ENCODE measurements at regions not wholly inside any gene's neighbourhood (a gene's known extent, or its start where the extent isn't known, plus 50 kb on each side); places are given as distances from the start of the nearest gene placed in this dataset.

GRCh38 chr2:83959266-83959665, 499.8 kb downstream of the SUCLG1 start:
- no peak for DNase-seq (ENCODE audit: low spot score)

GRCh38 chr2:83956991-83957390, 502.1 kb downstream of the SUCLG1 start:
- Histone ChIP-seq H4K20me1 (ENCODE audit: insufficient read depth, poor library complexity, severe bottlenecking) (no peaks in the 10 kb centered on the region), H2AFZ (no peak overlapping the region), H3K9me3 (ENCODE audit: low read depth) (no peaks in the 10 kb centered on the region), H3K27ac (no peak overlapping the region), H3K4me3 (no peak overlapping the region), H3K4me2 (no peak overlapping the region), H3K79me2 (no peaks in the 10 kb centered on the region), H3K4me1 (ENCODE audit: insufficient read depth) (no peaks in the 10 kb centered on the region), H3K9me2 (replicated peaks; ENCODE audit: insufficient read depth) (no peaks in the 10 kb centered on the region), H3K36me3 (replicated peaks; ENCODE audit: insufficient read depth, low read depth) (no peaks in the 10 kb centered on the region), H3K27me3 (no peaks in the 10 kb centered on the region)
- DNase-seq (ENCODE audit: low spot score): no peak
- WGBS (ENCODE audit: low lambda C conversion rate, missing lambda C conversion rate): 81% methylated on average over 4 of the region's 4 CpGs
- TF ChIP-seq, protein P1, sequence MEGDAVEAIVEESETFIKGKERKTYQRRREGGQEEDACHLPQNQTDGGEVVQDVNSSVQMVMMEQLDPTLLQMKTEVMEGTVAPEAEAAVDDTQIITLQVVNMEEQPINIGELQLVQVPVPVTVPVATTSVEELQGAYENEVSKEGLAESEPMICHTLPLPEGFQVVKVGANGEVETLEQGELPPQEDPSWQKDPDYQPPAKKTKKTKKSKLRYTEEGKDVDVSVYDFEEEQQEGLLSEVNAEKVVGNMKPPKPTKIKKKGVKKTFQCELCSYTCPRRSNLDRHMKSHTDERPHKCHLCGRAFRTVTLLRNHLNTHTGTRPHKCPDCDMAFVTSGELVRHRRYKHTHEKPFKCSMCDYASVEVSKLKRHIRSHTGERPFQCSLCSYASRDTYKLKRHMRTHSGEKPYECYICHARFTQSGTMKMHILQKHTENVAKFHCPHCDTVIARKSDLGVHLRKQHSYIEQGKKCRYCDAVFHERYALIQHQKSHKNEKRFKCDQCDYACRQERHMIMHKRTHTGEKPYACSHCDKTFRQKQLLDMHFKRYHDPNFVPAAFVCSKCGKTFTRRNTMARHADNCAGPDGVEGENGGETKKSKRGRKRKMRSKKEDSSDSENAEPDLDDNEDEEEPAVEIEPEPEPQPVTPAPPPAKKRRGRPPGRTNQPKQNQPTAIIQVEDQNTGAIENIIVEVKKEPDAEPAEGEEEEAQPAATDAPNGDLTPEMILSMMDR (IDR thresholded peaks at IDR 0.05; ENCODE audit: poor library complexity): no peak
- TF ChIP-seq EZH2 (IDR thresholded peaks at IDR 0.05; ENCODE audit: borderline replicate concordance): no peak
- no peak for TF ChIP-seq EZH2phosphoT487 (IDR thresholded peaks at IDR 0.05; ENCODE audit: low read depth, severe bottlenecking, unreplicated experiment)

More at GRCh38 chr2:83959266-83959665, 499.8 kb downstream of the SUCLG1 start:
- Histone ChIP-seq H3K4me2 (no peak overlapping the region), H3K4me1 (ENCODE audit: insufficient read depth) (no peaks in the 10 kb centered on the region), H3K79me2 (no peaks in the 10 kb centered on the region), H3K27me3 (no peaks in the 10 kb centered on the region), H3K36me3 (replicated peaks; ENCODE audit: insufficient read depth, low read depth) (no peaks in the 10 kb centered on the region), H4K20me1 (ENCODE audit: insufficient read depth, poor library complexity, severe bottlenecking) (no peaks in the 10 kb centered on the region), H3K9me3 (ENCODE audit: low read depth) (no peaks in the 10 kb centered on the region), H3K9me2 (replicated peaks; ENCODE audit: insufficient read depth) (no peaks in the 10 kb centered on the region), H3K4me3 (no peak overlapping the region), H3K27ac (no peak overlapping the region), H2AFZ (no peak overlapping the region)
- 97% methylated on average over 2 of the region's 2 CpGs for WGBS (ENCODE audit: low lambda C conversion rate, missing lambda C conversion rate)
- TF ChIP-seq, protein P1 (IDR thresholded peaks at IDR 0.05; ENCODE audit: poor library complexity): no peak
- no peak for TF ChIP-seq EZH2phosphoT487 (IDR thresholded peaks at IDR 0.05; ENCODE audit: low read depth, severe bottlenecking, unreplicated experiment)
- no peak for TF ChIP-seq EZH2 (IDR thresholded peaks at IDR 0.05; ENCODE audit: borderline replicate concordance)

DNA sequence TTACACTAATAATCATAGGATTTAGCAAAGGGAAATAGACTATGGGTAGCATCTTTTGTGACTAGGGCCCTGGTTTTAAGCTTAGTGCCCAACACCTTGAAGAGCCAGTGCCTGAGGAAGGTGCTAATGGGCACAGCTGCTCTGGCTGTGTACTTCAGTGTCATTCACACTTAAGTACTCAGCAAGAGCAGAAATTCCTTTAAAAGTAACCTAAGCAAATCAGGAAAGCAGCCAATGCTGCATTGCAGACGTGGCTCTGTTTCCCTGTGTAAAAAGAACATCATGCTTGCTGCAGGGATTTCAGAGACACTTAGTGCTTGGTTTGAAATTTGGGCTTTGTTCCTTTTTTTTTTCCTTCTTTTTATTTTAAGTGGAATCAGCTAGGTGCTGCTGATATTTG, 505.4 kb downstream of the SUCLG1 start:
- no peaks in the 10 kb centered on the region for H3K27me3 ChIP-seq
- DNase-seq (ENCODE audit: low spot score): no peak
- H3K9me3 ChIP-seq (ENCODE audit: low read depth): no peaks in the 10 kb centered on the region
- H2AFZ ChIP-seq: no peak overlapping the region
- 50% methylated on average over 1 of the region's 1 CpG for WGBS (ENCODE audit: low lambda C conversion rate, missing lambda C conversion rate)
- H3K36me3 ChIP-seq (replicated peaks; ENCODE audit: insufficient read depth, low read depth): no peaks in the 10 kb centered on the region
- H3K4me1 ChIP-seq (ENCODE audit: insufficient read depth): no peaks in the 10 kb centered on the region
- TF ChIP-seq EZH2phosphoT487 (IDR thresholded peaks at IDR 0.05; ENCODE audit: low read depth, severe bottlenecking, unreplicated experiment) (no peak), EZH2 (IDR thresholded peaks at IDR 0.05; ENCODE audit: borderline replicate concordance) (no peak)
- TF ChIP-seq, protein P1 (IDR thresholded peaks at IDR 0.05; ENCODE audit: poor library complexity): no peak
- no peak overlapping the region for H3K4me3 ChIP-seq
- no peaks in the 10 kb centered on the region for H4K20me1 ChIP-seq (ENCODE audit: insufficient read depth, poor library complexity, severe bottlenecking)
- H3K4me2 ChIP-seq: no peak overlapping the region
- no peaks in the 10 kb centered on the region for H3K79me2 ChIP-seq
- H3K27ac ChIP-seq: no peak overlapping the region
- H3K9me2 ChIP-seq (replicated peaks; ENCODE audit: insufficient read depth): no peaks in the 10 kb centered on the region
